Spleen (tissue), 7 donors: ENCODE measurements at regions not wholly inside any gene's neighbourhood (a gene's known extent, or its start where the extent isn't known, plus 50 kb on each side); places are given as distances from the start of the nearest gene placed in this dataset.

Experiments
- CTCF ChIP-seq, 11 experiments: fragments of 200-600 bp in 7 of 11; fragments of 450-650 bp in 4 of 11; sonication (generic) in 4 of 11; IDR thresholded peaks in 8 of 11; conservative IDR thresholded peaks in 3 of 11; 1 replicate in 7 of 11; 2 replicates in 4 of 11; pipeline versions ENCODE4 v1.4.0 to v1.8.0; 2016 to 2021; ENCODE audit warnings: antibody characterized with exemption in 11 of 11, inconsistent platforms in 4 of 11, mild to moderate bottlenecking in 1 of 11
- POLR2A ChIP-seq, 3 donors: fragments of 450-650 bp; IDR thresholded peaks; one replicate each; pipeline ENCODE4 v1.5.1; 2017; ENCODE audit warnings: antibody characterized with exemption in 3 of 3, mild to moderate bottlenecking in 1 of 3
- POLR2AphosphoS5 ChIP-seq, 3 donors: sonication (generic); formaldehyde crosslinking; IDR thresholded peaks; one replicate each; pipeline ENCODE4 v1.5.1; 2017; ENCODE audit warnings: antibody characterized with exemption in 3 of 3
- donor health status: DM: no; HTN: no; CAD: no; lungs with moderate emphysema.
- donor health status: DM: no; HTN: no; CAD: no.
- donor health status: DM: no; HTN: no; CAD: no.

GRCh38 chr5:123263859-123264258 is 159.3 kb downstream of the CEP120 start:
- no peak for TF ChIP-seq POLR2A (IDR thresholded peaks at IDR 0.05)
- no peak for TF ChIP-seq CTCF (IDR thresholded peaks at IDR 0.05 in 8 of 11, conservative IDR thresholded peaks at IDR 0.05 in 3 of 11)
- no peak for TF ChIP-seq POLR2AphosphoS5 (IDR thresholded peaks at IDR 0.05)
